Hematopoietic multipotent progenitor cell treated with erythropoietin and hydrocortisone succinate and interleukin-3 and kit ligand, for 17 days (in vitro differentiated cells): ENCODE measurements at regions not wholly inside any gene's neighbourhood (a gene's known extent, or its start where the extent isn't known, plus 50 kb on each side); places are given as distances from the start of the nearest gene placed in this dataset.

Source experiments
- DNase-seq: peaks from one replicate; pipeline ENCODE4 v3.0.0-alpha.2; 2015; ENCODE audit warnings: low spot score

DNA sequence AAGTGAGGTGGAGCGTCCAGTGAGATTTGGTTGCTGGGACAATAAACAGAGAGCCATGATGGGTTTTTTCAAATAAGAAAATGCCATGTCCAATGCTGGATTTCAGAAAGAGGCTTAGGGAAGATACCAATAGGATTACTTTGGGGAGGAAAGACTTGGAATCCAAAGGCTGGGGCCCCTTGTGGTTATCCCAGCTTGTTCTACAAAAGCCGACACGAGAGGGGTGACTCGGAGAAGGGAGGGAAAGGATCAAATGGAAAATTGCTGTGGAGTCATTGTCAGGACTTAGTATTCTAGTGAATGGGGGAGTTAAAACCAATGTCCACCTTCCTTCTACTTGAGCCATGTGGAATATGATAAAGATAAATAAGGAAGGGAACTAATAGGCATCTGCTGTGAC is 305.5 kb downstream of the SOX9 start:
- DNase-seq = no peak

DNA sequence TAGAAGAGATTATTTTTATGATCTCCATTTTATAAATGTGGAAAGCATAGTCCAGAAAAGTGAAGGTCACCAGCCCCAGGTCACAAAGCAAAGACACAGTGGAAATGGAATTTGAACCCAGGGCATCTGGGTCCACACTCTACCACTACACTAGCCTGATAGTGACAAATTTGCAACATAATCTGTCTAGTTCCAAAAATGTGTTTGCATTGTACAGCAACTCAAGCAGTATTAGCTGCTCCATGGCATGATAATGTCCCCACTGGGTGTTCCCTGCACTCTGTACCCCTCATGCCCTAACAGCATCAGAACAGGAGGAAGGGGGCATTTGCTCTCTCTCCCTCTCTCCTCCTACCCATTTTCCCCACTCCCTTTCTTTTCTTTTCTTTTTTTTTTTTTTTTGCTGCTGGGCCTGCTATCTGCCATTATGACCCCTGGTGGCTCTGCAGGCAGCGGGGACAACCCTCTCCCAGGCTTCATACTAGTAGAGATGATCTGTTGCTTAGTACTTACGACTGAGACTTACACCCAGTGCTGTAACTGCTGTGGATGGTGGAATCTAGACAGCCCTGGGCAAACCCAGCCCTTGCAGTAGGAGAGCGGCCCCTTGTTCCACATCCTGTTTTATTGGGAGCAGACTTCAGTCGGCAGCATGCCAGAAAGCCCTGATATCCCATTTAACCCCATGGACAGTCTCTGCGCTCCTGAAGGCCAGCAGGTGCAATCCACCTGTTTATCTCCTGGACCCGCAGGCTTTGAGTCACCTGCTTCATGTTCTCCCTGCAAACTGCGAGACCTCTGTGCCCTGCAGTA is 306.3 kb downstream of the SOX9 start:
- DNase-seq = no peak

DNA sequence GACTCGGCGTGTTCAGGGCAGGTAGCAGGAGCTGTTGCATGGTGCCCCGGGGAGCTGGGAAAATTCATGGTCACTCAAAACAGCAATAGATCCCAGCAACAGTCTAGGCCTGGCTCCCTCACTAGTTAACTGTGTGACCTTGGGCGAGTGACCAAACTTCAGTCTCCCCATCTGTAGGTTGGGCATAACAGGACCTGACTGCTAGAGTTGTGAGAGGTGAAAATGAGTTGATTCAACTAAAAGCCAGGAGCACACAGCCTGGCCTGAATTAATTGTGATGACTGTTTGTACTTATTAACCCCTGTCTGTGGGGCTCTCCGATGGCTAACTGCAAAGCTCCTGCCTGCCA is 306.9 kb downstream of the SOX9 start:
- DNase-seq = no peak

DNA sequence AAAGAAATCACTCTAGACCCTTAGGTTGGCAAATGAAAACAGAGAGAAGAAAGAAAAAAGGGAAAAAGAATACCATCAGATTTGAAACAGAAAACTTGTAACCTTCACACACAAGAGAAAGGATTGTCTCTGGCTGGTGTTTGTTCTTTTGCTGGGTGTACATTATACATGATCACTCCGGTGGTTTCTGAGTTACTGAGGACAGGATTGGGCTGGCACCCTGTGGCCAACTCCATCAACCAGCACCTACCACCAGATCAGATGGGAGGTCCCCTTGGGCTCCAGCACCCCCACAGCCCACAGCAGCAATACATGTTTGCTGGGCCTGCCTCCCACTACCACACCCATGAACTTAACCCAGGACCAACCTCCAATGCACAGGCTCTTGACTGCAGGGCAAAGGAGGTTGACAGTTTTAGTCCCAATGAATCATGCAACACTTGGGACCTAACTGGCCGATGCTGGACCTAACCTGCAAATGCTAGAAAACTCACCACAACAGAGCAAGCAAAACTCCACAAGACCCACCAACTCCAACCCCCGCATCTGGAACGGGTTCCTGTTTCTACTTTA is 308.3 kb downstream of the SOX9 start:
- DNase-seq = no peak

DNA sequence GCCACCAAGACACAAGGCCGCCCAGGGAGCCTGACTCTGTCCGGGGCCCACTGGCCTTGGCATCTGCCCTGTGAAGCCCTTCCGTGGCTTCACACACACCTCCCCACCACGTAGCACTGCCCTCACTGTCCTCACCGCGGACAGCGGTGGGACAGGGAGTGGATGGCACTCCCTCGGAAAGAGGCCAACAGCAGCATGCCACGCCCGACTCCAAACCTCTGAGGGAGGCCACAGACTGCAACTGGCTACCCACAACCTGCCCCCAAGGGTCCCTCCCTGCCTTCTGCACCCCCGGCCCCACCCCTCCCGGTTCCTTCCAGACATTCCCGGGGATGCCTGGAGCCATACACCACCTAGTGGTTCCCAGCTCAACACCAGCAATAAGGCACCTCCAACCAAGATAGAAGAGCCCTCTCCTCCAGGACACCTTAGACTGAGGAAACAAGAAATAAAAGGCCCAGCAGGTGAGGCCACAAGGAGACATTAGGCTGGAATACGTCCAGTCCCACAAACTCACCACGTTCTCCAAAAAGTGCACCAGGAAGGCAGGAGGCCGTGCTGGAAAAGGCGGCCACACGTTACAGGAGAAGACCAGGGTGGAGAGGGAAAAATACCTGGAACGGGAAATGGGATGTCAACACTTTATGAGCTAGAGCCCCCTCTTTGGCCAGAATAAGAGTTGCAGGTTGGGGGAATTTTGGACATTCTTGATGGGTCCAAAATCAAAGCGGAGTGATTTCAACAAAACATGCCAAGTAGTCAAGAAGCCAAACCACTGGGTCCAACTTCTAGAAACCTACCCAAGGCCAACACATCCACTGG is 310.0 kb downstream of the SOX9 start:
- no peak for DNase-seq

DNA sequence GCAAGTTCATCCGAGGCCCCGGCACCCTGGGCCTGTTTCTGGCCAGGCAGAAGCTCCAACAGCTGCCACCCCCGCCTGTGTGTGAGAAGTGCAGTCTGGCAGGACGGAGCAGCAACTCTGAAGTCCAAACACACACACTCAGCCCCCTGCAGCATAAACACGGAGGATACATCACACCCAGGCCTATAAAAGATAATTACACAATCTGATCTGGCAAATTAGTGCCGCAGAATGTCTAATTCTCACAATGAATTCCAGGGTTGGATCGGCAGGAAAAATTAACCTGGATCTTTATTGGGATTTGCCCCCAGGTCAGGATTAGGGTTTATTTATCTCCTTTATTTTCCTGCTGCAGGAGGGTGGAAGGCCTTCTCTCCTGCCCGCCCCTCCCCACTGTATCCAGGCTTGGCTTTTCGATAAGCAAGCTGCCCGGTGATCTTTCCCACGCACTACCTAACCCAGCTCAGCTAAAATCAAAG is 311.4 kb downstream of the SOX9 start:
- DNase-seq = no peak

DNA sequence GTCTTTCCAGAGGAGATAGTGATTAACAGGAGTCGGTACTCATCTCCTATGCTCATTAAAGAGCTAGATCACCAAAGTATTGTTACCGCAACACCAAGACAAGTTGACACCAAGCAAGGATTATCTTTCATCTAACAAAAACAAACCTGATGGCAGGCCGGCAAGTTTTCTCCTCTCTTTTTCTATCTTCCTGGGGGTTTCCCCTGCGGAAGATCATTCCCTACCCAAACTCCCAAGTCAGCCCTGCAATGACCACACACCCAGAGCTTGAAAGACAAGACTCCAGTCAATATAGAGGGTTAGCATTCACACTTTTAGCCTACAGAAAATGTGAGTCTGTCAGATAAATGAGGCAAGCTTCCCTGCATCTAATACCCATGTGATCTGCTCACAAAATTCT is 312.1 kb downstream of the SOX9 start:
- DNase-seq = no peak

DNA sequence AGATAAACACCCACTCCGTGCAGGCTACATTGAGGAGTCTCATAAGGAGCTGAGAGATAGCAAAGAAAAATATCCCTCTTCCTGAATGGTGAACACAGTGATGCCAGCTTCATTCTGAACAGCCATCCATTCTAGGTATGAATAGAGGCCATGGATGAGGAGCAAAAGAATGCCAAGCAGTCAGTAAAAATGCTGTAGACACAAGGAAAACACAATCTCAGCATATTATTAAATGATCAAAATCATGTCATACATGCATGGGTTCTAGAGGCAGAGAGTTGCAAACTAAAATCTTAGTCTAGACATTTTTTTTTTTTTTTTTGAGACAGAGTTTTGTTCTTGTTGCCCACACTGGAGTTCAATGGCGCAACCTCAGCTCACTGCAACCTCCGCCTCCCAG is 313.0 kb downstream of the SOX9 start:
- DNase-seq = no peak

DNA sequence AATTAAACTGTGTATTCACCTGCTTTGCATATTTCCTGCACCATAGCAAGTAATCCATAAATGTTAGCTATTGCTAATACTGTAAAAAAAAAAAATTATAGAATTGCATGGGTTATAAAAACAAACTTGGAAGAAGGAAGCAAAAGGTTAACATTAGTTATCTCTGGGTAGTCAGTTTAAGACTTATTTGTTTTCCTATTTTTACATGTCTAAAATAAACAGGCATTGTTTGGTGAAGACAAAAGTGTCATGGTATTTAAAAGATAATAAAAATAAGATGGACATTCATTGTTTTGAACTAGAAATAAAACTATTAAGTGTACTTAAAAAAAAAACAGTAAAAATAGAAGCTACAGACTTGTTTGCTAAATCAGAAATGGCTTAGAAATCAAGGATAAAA is 313.8 kb downstream of the SOX9 start:
- DNase-seq = no peak

DNA sequence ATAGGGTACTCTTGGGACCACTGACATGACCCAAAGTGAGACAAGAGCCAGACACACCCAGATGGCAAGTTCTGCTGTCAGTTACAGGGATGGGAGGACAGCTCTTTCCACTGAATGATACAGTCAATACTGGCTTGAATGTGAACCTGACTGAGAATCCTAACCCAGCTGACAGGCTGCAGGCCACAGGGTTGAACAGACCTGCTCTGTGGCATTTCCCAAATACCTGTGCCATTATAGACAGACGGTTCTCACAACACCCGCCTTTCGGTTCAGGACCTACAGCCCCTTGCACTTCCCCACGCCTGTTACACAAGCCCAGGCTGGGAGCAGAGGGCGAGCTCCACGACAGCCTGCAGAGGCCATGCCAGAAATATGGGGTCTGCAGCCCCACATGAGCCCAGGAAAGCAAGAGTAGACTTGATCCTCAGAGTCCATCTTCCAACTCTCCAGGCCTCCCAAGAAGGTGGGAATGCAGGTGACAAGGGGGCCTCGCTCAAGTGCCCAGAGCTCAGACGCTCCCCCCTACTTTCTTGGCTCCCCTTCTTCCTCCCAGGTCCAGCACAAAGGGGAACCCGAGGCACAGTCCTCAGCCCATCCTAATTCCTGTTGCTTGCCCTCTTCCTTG is 314.3 kb downstream of the SOX9 start:
- DNase-seq = no peak

DNA sequence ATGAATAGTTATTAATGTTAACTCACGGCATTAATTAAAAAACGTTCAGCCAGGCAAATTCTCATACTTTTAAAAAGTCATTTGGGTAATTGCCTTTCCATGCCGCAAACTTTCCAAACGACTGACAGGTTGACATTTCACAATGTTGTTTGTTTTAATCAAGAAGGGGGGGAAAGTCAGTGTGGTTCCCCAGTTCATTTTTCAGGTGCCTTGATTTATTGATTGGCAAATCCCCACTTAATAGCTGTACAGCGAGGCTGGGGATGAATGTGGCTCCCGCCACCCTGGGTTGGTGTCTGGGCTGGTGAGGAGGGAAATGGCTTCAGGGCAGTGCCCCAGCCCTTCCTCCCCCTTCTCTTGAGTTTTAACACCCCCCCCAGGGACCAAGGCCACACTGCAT is 318.0 kb downstream of the SOX9 start:
- DNase-seq = no peak

DNA sequence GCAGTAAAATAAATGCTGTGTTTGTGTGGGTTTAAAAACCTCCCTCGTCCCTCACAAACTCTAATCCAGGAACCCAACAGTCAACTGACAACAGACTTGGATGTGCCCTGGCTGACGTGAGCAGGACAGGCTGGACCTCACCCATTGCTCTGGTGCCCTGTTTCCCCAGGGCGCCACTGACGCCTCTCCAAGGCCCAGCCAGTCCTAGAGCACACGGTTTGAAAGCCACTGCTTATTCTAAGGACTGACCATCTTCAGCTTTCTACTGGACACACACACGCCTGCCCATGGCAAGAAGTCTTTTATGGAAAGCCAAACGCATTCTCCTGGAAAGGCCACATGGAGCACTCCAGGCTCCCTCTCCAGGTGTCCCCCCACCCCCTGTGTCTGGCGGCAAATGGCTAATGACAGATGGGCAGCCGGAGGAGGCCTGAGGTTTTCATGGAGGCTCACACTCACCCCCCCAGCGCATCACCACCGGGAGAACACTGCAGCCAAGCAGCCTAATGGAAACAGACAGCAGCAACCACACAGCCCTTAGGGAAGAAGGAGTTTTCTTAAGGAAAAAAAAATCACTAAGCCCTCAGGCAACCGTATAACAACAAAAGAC is 319.2 kb downstream of the SOX9 start:
- DNase-seq = no peak

DNA sequence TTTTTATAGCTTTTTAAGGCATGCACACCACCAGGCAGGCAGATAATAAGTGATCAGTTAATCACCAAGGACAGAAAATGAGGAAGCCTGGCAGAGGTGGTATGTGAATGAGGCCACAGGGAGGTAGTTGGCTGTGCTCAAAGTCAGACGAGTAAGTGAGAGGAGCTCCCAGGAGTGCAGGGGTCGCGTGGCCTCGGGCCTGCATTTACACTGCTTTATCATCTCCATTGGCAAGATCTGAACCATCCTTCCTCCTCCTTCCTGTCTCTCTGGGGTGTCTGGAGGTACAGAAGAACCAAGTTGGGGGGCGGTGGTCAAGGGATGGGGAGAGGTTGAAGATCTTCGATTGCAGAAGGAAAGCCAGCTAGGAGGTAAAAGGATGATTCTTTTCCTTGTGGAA is 320.1 kb downstream of the SOX9 start:
- DNase-seq = no peak

DNA sequence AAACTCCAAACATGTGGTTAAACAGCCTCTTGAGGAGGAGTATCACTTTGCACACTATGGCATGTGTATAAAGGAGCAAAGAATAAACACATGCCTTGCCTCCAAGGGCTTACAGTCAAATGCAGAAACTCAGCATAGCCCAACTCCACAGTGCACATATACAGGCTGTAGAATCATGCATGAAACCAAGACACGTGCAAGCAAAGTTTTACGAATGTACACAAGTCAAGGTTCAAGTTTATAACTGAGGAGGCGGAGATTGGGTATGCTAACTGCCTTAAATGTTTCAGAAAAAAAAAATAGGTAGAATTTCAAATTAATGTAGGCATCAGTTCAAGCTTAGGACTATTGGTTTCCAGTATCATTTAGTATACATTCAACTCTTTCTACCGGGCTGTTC is 321.1 kb downstream of the SOX9 start:
- DNase-seq = no peak

DNA sequence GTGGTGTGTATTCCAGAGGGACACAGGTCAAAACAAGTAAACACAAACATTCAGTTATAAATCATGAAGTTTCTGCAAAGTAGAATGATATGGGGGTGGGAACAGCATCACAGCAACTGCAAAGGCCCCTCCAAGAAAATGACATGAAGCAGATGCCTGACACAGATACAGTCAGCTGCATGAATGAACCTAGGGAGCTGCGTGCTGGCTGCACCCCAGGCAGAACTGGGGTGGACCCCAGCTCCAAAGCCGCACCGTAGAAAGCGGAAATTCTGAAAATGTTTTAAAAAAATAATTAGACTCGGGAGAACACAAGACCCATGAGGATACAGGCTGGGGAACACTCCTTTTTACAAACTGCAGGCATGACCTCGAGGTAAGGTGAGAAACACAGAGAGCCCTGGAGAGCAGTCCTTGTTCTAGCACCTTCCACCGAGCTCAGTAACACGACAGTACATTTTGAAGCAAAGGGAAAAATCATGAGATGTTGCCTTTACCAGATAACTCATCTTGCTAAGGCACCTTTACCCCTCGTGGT is 323.8 kb downstream of the SOX9 start:
- no peak for DNase-seq

DNA sequence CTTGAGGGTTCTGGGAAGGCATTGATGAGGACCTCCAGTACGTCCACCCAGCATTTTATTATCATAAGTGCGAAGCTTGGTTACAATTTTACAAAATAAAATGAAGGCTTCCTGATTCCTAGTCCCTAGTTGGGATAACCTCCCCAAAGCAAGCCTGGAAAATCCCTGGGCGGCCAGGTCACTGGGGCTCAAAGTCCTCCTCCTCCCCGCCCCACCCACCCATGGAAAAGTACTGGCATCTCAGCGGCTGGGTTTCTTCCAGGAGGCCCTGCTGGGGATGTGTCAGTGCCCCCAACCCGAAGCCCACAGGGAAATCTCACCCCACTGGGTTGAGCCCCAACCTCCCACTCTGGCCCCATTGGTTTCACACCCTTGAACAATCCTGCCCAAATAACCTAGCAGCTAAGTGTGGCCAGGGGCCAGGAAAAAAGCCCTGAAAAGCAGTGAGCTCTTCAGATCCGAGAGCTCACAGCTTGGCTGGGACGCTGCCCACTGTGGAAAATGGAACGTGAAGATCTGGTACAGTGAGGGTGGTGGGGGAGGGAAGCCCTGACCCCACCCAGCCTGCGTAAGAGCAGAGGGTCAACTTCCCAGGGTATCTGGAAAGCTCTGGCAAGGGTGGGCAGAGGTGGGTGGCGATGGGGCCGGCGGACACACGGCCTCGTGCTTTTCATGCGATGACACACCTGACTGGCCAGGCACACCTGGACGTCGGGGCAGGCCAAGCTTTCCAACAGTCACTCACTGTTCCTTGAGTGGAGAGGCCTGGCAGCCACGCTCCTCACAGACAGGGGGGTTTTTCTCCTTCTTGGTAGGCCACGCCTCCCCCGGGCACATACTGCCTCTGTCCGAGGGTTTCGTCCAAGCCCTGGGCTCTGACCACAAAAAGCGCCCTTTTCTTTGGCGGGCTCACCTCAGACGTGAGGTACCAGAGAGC is 324.5 kb downstream of the SOX9 start:
- DNase-seq = no peak

DNA sequence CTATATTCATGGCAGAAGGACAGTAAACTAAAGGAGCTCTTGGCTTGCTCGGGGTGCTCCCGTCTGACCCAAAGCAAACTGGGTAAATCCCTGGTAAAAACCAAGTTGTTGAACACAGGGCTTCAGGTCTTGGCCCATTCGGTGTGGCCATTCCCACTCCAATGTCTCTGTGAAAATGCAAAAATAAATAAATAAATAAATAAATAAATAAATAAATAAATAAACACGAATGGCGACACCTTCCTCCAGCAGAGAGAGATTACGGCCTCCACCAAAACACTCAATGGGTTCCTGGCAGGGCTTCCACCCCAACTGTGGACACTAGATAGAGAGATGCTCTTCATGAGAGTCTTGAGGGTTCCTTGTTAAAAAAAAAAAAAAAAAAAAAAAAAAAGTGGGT is 325.3 kb downstream of the SOX9 start:
- no peak for DNase-seq

DNA sequence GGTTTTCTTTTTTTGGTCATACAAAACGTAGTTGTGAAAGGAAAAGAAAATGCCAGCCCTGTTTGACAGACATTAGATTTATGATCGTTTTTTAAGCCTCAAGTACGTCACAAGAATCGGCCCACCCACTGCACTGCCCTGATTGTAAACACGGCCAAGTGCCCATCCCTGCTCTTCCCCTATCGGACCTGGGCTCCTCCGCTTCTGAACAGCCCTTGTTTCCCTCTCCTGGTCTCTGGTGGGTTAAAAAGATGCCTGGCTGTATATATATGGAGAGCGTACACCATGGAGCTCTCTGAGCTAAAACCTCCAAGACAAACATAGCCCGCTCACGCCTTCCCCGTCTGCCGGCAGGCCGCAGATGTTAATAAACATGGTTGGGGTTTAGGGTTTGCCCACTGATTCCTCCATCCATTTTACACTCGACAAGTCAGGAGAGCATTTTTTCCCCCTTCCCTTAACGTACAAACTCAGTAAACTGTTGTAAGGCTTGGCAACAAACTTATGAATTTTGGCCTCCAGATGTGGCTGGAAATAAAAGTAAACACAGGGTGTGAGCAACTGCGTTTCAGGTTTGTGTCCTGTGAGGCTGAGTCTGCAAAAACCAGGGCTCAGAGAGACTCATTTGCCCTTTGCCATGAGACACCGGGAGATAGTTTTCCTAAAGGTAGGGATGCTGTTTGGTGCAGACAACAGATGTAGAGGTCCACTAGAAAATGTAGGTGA is 325.9 kb downstream of the SOX9 start:
- DNase-seq = no peak

DNA sequence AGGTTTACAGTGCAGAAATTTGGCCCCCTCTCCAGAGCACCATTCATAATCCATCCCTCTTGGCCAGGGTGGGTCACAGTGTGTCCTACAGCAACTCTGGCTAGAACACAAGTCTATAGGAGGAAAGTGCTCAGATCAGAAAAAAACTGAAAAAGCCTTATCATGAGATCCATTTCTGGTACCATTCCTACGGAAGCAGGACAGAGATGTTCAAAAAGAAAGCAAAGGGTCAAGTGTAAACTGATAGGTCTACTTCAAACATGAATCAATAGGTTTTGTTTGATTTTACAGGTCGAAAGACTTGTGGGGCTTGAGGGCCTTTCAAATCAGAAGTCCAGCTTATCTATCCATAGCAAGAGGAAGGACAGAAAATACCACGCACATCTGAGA is 326.4 kb downstream of the SOX9 start:
- no peak for DNase-seq

DNA sequence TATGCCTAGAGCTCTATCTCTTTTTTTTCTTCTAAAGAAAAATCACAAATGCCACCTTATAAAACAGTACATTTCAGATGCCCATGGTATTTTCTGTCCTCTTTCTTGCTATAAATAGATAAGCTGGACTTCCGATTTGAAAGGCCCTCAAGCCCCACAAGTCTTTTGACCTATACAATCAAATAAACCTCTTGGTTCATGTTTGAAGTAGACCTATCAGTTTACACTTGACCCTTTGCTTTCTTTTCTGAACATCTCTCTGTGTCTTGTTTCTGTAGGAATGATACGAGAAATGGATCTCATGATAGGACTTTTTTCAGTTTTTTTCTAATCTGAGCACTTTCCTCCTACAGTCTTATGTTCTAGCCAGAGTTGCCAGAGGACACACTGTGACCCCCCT is 327.2 kb downstream of the SOX9 start:
- DNase-seq = no peak
